ENCODE measurements at regions not wholly inside any gene's neighbourhood (a gene's known extent, or its start where the extent isn't known, plus 50 kb on each side); places are given as distances from the start of the nearest gene placed in this dataset.

GRCh38 chr5:147966829-147967228 is 60.5 kb upstream of the C5orf46 start:
- Histone ChIP-seq H3K36me3 (no peaks in the 10 kb centered on the region), H3K4me1 (peaks cover 7% of the 10 kb centered on the region), H3K27ac (no peak overlapping the region), H3K9me3 (no peaks in the 10 kb centered on the region), H3K4me3 (no peak overlapping the region), H3K27me3 (no peaks in the 10 kb centered on the region)
- intact Hi-C loops (cut with DNase I) = no loop called here
- no peak for DNase-seq (ENCODE audit: extremely low spot score in 2 of 2)
- TF ChIP-seq CTCF (IDR thresholded peaks at IDR 0.05) (no peak), POLR2AphosphoS5 (IDR thresholded peaks at IDR 0.05; ENCODE audit: insufficient read depth in 1 of 2, low read depth in 1 of 2) (no peak), POLR2A (IDR thresholded peaks at IDR 0.05) (no peak)

- H3K27me3 ChIP-seq = no peaks in the 10 kb centered on the region
- no peak overlapping the region for H3K4me3 ChIP-seq
- intact Hi-C loops (cut with DNase I) = no loop called here
- H3K4me1 ChIP-seq = peaks cover 12% of the 10 kb centered on the region
- H3K9me3 ChIP-seq = no peaks in the 10 kb centered on the region
- no peaks in the 10 kb centered on the region for H3K36me3 ChIP-seq
- no peak for DNase-seq (ENCODE audit: extremely low spot score in 2 of 2)
- no peak overlapping the region for H3K27ac ChIP-seq
- TF ChIP-seq POLR2AphosphoS5 (IDR thresholded peaks at IDR 0.05; ENCODE audit: insufficient read depth in 1 of 2, low read depth in 1 of 2) (no peak), POLR2A (IDR thresholded peaks at IDR 0.05) (no peak), CTCF (IDR thresholded peaks at IDR 0.05) (no peak)
Measured at GRCh38 chr5:147966326-147966725, 60.0 kb upstream of the C5orf46 start.

GRCh38 chr5:147965715-147966114 is 59.4 kb upstream of the C5orf46 start:
- no peak for DNase-seq (ENCODE audit: extremely low spot score in 2 of 2)
- H3K27ac ChIP-seq = no peak overlapping the region
- H3K4me1 ChIP-seq = peaks cover 13% of the 10 kb centered on the region
- H3K4me3 ChIP-seq = no peak overlapping the region
- intact Hi-C loops (cut with DNase I) = no loop called here
- no peaks in the 10 kb centered on the region for H3K27me3 ChIP-seq
- no peak for TF ChIP-seq POLR2A (IDR thresholded peaks at IDR 0.05)
- TF ChIP-seq CTCF (IDR thresholded peaks at IDR 0.05) = no peak
- no peak for TF ChIP-seq POLR2AphosphoS5 (IDR thresholded peaks at IDR 0.05; ENCODE audit: insufficient read depth in 1 of 2, low read depth in 1 of 2)
- no peaks in the 10 kb centered on the region for H3K9me3 ChIP-seq
- H3K36me3 ChIP-seq = no peaks in the 10 kb centered on the region

GRCh38 chr5:147963948-147964693 is 57.8 kb upstream of the C5orf46 start:
- peaks cover 13% of the 10 kb centered on the region for H3K4me1 ChIP-seq
- intact Hi-C loops (cut with DNase I) = no loop called here
- H3K9me3 ChIP-seq = no peaks in the 10 kb centered on the region
- TF ChIP-seq POLR2AphosphoS5 (IDR thresholded peaks at IDR 0.05; ENCODE audit: insufficient read depth in 1 of 2, low read depth in 1 of 2) (no peak), POLR2A (IDR thresholded peaks at IDR 0.05) (no peak), CTCF (IDR thresholded peaks at IDR 0.05) (no peak)
- DNase-seq (ENCODE audit: extremely low spot score in 2 of 2) = no peak
- no peaks in the 10 kb centered on the region for H3K36me3 ChIP-seq
- H3K27ac ChIP-seq = no peak overlapping the region
- H3K4me3 ChIP-seq = no peak overlapping the region
- no peaks in the 10 kb centered on the region for H3K27me3 ChIP-seq

- H3K4me1 ChIP-seq = peaks cover 13% of the 10 kb centered on the region
- no peak for DNase-seq (ENCODE audit: extremely low spot score in 2 of 2)
- H3K9me3 ChIP-seq = no peaks in the 10 kb centered on the region
- no peaks in the 10 kb centered on the region for H3K36me3 ChIP-seq
- no peak overlapping the region for H3K4me3 ChIP-seq
- TF ChIP-seq POLR2AphosphoS5 (IDR thresholded peaks at IDR 0.05; ENCODE audit: insufficient read depth in 1 of 2, low read depth in 1 of 2) (no peak), CTCF (IDR thresholded peaks at IDR 0.05) (no peak), POLR2A (IDR thresholded peaks at IDR 0.05) (no peak)
- H3K27ac ChIP-seq = no peak overlapping the region
- intact Hi-C loops (cut with DNase I) = no loop called here
- H3K27me3 ChIP-seq = no peaks in the 10 kb centered on the region
Measured at GRCh38 chr5:147963436-147963835, 57.1 kb upstream of the C5orf46 start.
